ENCODE measurements at regions not wholly inside any gene's neighbourhood (a gene's known extent, or its start where the extent isn't known, plus 50 kb on each side); places are given as distances from the start of the nearest gene placed in this dataset.

- TF ChIP-seq CTCF (conservative IDR thresholded peaks at IDR 0.05; ENCODE audit: low read depth, low read length) (no peak), EZH2 (IDR thresholded peaks at IDR 0.05; ENCODE audit: borderline replicate concordance, low read depth, low read length, poor library complexity, severe bottlenecking) (no peak)
These were observed 242.6 kb upstream of the OSR1 start for GRCh38 chr2:19600982-19601381.
